Osteocyte (in vitro differentiated cells): ENCODE measurements at regions not wholly inside any gene's neighbourhood (a gene's known extent, or its start where the extent isn't known, plus 50 kb on each side); places are given as distances from the start of the nearest gene placed in this dataset.

Source experiments
- DNase-seq: peaks from one replicate; pipeline ENCODE4 v3.0.0; 2021; ENCODE audit warnings: mixed read lengths; ENCODE audit not compliant: unreplicated experiment; ENCODE audit errors: extremely low spot score
- H3K27ac Mint-ChIP-seq: one replicate; pipeline ENCODE4 v1.8.0; 2021; ENCODE audit warnings: mild to moderate bottlenecking, mixed read lengths; ENCODE audit not compliant: unreplicated experiment
- H3K27me3 Mint-ChIP-seq: one replicate; pipeline ENCODE4 v1.8.0; 2021; ENCODE audit warnings: mixed read lengths; ENCODE audit not compliant: unreplicated experiment
- H3K36me3 Mint-ChIP-seq: one replicate; pipeline ENCODE4 v1.8.0; 2021; ENCODE audit warnings: mixed read lengths; ENCODE audit not compliant: unreplicated experiment
- H3K4me1 Mint-ChIP-seq: one replicate; pipeline ENCODE4 v1.8.0; 2021; ENCODE audit warnings: mixed read lengths; ENCODE audit not compliant: unreplicated experiment
- H3K4me3 Mint-ChIP-seq: one replicate; pipeline ENCODE4 v1.8.0; 2021; ENCODE audit warnings: mild to moderate bottlenecking, moderate library complexity, mixed read lengths; ENCODE audit not compliant: unreplicated experiment
- H3K9me3 Mint-ChIP-seq: one replicate; pipeline ENCODE4 v1.8.0; 2021; ENCODE audit warnings: mixed read lengths; ENCODE audit not compliant: unreplicated experiment
- TF ChIP-seq, protein P1 (sequence below): fragments of 200-600 bp; sonication (generic); IDR thresholded peaks from 2 replicates; pipeline ENCODE4 v1.5.0; 2021; ENCODE audit warnings: antibody characterized with exemption, mild to moderate bottlenecking, moderate library complexity

DNA sequence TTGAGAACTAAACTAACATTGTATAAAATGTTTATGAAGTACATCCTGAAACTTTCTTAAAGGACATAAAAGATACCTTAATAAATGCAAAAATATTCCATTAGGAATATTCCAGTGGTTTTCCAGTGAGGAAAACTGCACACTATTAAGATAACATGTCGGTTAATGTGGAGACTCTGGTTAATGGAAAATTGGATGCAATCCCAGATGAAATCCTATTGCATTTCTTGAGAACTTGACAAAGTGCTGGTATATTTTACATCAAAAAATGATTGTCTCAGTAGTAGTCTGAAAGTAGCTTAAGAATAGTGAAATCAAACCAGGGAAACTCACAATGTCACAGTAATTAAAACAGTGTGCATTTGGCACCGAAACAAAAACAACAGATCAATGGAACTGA lies 202.5 kb upstream of the MON1B start:
- H3K4me3 Mint-ChIP-seq = no peak overlapping the region
- H3K4me1 Mint-ChIP-seq = no peaks in the 10 kb centered on the region
- no peak for DNase-seq
- no peaks in the 10 kb centered on the region for H3K27me3 Mint-ChIP-seq
- TF ChIP-seq, protein P1, sequence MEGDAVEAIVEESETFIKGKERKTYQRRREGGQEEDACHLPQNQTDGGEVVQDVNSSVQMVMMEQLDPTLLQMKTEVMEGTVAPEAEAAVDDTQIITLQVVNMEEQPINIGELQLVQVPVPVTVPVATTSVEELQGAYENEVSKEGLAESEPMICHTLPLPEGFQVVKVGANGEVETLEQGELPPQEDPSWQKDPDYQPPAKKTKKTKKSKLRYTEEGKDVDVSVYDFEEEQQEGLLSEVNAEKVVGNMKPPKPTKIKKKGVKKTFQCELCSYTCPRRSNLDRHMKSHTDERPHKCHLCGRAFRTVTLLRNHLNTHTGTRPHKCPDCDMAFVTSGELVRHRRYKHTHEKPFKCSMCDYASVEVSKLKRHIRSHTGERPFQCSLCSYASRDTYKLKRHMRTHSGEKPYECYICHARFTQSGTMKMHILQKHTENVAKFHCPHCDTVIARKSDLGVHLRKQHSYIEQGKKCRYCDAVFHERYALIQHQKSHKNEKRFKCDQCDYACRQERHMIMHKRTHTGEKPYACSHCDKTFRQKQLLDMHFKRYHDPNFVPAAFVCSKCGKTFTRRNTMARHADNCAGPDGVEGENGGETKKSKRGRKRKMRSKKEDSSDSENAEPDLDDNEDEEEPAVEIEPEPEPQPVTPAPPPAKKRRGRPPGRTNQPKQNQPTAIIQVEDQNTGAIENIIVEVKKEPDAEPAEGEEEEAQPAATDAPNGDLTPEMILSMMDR = no peak
- no peak overlapping the region for H3K27ac Mint-ChIP-seq
- peaks cover 2% of the 10 kb centered on the region for H3K9me3 Mint-ChIP-seq
- H3K36me3 Mint-ChIP-seq = no peaks in the 10 kb centered on the region

DNA sequence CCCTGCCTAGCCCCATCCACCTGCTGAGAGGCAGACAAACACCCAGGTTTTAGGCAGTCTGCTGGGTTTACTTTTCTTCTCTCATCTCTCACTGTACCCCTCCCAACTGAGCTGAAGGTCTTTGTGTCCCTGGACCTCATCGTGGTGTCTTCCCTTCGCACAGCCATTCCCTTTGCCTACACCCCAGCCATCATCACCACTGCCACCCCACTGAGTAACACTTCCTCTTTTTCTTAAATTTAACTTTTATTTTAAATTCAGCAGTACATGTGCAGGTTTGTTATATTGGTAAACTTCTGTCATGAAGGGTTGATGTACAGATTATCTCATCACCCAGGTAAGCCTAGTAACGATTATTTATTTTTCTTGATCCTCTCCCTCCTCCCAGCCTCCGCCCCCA lies 188.3 kb upstream of the MON1B start:
- TF ChIP-seq, protein P1 = no peak
- Mint-ChIP-seq H3K36me3 (no peaks in the 10 kb centered on the region), H3K9me3 (no peaks in the 10 kb centered on the region), H3K4me1 (no peaks in the 10 kb centered on the region), H3K27me3 (no peaks in the 10 kb centered on the region), H3K27ac (no peak overlapping the region), H3K4me3 (no peak overlapping the region)
- no peak for DNase-seq

DNA sequence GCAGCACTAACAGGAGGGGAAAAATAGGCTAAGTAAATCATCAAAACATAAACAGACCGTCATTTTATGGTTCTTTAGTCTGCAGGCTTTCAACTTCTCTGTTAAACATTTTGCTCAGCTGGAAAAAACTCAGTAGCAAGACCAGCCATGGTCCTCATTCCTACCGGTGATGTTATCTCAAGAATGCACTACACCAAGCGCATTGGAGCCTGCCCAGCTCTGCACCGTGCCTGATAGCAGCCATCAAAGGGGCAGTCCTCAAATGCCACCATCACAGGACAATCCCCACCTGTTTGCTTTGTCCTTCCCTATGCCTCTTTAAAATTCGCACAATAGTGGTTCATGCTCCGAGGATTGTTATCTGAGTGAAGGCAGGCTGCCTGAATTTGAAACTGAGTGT lies 181.5 kb upstream of the MON1B start:
- Mint-ChIP-seq H3K27me3 (no peaks in the 10 kb centered on the region), H3K4me3 (no peak overlapping the region), H3K36me3 (no peaks in the 10 kb centered on the region), H3K27ac (no peak overlapping the region), H3K4me1 (no peaks in the 10 kb centered on the region), H3K9me3 (peaks cover 3% of the 10 kb centered on the region)
- TF ChIP-seq, protein P1 = no peak
- no peak for DNase-seq

DNA sequence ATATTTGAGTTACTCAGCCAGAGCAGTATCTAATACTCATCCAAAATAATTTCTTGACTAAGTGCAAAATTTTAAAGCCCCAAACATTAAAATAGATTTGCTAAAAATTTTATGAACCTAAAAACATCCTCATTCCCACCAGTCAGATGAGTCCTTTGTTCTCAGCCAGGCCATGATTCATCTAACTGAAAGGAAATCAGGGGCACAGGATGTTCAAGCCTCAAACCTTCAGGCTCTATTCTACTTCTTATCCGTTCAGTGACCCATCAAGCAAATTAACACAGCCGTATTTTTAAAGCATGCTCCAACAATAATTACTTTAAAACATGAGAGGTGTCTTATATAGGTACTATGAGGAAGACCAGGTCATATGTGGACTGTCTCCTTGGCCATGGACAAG lies 176.5 kb upstream of the MON1B start:
- TF ChIP-seq, protein P1 = no peak

DNA sequence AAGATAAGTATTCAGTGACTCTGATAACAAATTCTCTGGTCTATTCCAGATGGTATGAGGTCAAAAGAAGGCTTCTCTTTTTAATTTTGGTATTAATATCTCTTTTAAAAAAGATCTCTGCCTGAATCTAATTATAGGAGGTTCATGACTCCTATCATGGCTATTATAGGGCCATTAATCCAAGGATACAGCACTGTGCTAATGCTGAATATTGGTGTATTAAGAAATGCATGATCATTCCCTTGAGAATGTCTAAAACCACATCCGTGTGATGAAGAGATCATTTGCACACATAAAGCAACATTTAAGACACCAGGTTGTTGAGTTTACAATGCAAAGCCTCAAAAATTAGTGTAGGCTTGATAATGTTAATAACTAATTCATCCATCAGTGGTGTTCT lies 160.4 kb upstream of the MON1B start:
- Mint-ChIP-seq H3K9me3 (no peaks in the 10 kb centered on the region), H3K27ac (no peak overlapping the region), H3K36me3 (no peaks in the 10 kb centered on the region), H3K4me3 (no peak overlapping the region), H3K4me1 (no peaks in the 10 kb centered on the region), H3K27me3 (no peaks in the 10 kb centered on the region)
- TF ChIP-seq, protein P1 = no peak
- no peak for DNase-seq

More for the DNA sequence above, 176.5 kb upstream of the MON1B start:
- Mint-ChIP-seq H3K36me3 (no peaks in the 10 kb centered on the region), H3K4me1 (no peaks in the 10 kb centered on the region), H3K4me3 (no peak overlapping the region), H3K27me3 (no peaks in the 10 kb centered on the region), H3K27ac (no peak overlapping the region), H3K9me3 (peaks cover 3% of the 10 kb centered on the region)
- no peak for DNase-seq
